ENCODE measurements at regions not wholly inside any gene's neighbourhood (a gene's known extent, or its start where the extent isn't known, plus 50 kb on each side); places are given as distances from the start of the nearest gene placed in this dataset.

DNA sequence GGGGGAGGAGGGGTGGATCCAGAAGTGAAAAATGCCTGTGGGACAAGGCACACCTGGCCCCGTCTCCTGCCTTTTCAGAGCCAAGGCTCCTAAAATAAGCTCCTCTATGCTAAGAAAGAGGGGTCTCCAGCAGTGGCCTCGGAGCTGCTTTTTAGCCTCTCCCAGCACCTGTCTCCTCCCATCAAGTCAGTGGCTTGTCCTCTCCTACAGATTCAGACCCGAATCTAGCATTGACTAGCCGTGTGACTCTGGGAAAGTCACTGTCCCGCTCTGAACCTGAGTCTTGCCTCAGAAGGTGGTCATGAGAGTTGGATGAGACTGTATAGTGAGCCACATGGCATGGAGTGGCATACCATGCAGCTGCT is 90.8 kb upstream of the THY1 start:
- no peak for ATAC-seq
- no peak for TF ChIP-seq ZFP3 (CRISPR knock-in tag; IDR thresholded peaks at IDR 0.05)
- no peak for TF ChIP-seq ZNF565 (CRISPR knock-in tag; conservative IDR thresholded peaks at IDR 0.05; ENCODE audit: low read depth)
- no peak for TF ChIP-seq GLIS3 (CRISPR knock-in tag; IDR thresholded peaks at IDR 0.05)
- TF ChIP-seq PPARA (CRISPR knock-in tag; IDR thresholded peaks at IDR 0.05; ENCODE audit: borderline replicate concordance) = no peak
- no peak for TF ChIP-seq SNAI2 (CRISPR knock-in tag; IDR thresholded peaks at IDR 0.05)
- TF ChIP-seq, protein P1, sequence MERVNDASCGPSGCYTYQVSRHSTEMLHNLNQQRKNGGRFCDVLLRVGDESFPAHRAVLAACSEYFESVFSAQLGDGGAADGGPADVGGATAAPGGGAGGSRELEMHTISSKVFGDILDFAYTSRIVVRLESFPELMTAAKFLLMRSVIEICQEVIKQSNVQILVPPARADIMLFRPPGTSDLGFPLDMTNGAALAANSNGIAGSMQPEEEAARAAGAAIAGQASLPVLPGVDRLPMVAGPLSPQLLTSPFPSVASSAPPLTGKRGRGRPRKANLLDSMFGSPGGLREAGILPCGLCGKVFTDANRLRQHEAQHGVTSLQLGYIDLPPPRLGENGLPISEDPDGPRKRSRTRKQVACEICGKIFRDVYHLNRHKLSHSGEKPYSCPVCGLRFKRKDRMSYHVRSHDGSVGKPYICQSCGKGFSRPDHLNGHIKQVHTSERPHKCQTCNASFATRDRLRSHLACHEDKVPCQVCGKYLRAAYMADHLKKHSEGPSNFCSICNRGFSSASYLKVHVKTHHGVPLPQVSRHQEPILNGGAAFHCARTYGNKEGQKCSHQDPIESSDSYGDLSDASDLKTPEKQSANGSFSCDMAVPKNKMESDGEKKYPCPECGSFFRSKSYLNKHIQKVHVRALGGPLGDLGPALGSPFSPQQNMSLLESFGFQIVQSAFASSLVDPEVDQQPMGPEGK (CRISPR knock-in tag; IDR thresholded peaks at IDR 0.05; ENCODE audit: borderline replicate concordance) = no peak
- no peak for TF ChIP-seq RARB (CRISPR knock-in tag; IDR thresholded peaks at IDR 0.05)
- TF ChIP-seq ZFP30 (CRISPR knock-in tag; IDR thresholded peaks at IDR 0.05) = no peak
- TF ChIP-seq ARNTL (CRISPR knock-in tag; IDR thresholded peaks at IDR 0.05; ENCODE audit: borderline replicate concordance, low read depth) = no peak
- TF ChIP-seq ZNF8 (CRISPR knock-in tag; IDR thresholded peaks at IDR 0.05) = no peak
- TF ChIP-seq TSHZ2 (CRISPR knock-in tag; IDR thresholded peaks at IDR 0.05) = no peak
- no peak for TF ChIP-seq ZC3H10 (CRISPR knock-in tag; IDR thresholded peaks at IDR 0.05)

- ATAC-seq = no peak
Observed at GRCh38 chr11:119513131-119513805, 90.3 kb upstream of the THY1 start.

More at GRCh38 chr11:119513131-119513805, 90.3 kb upstream of the THY1 start:
- TF ChIP-seq BACH2 (CRISPR knock-in tag; IDR thresholded peaks at IDR 0.05; ENCODE audit: borderline replicate concordance) = no peak
- TF ChIP-seq RARB (CRISPR knock-in tag; IDR thresholded peaks at IDR 0.05) = no peak
- TF ChIP-seq ISL1 (CRISPR knock-in tag; IDR thresholded peaks at IDR 0.05) = no peak
- TF ChIP-seq CSDC2 (CRISPR knock-in tag; IDR thresholded peaks at IDR 0.05) = no peak
- no peak for TF ChIP-seq CSRNP3 (CRISPR knock-in tag; IDR thresholded peaks at IDR 0.05)
- TF ChIP-seq ARNTL (CRISPR knock-in tag; IDR thresholded peaks at IDR 0.05; ENCODE audit: borderline replicate concordance, low read depth) = no peak
- no peak for TF ChIP-seq PPARA (CRISPR knock-in tag; IDR thresholded peaks at IDR 0.05; ENCODE audit: borderline replicate concordance)
- no peak for TF ChIP-seq GLIS3 (CRISPR knock-in tag; IDR thresholded peaks at IDR 0.05)
- no peak for TF ChIP-seq ZNF565 (CRISPR knock-in tag; conservative IDR thresholded peaks at IDR 0.05; ENCODE audit: low read depth)
- TF ChIP-seq ZNF70 (CRISPR knock-in tag; IDR thresholded peaks at IDR 0.05) = no peak
- TF ChIP-seq TOX (CRISPR knock-in tag; IDR thresholded peaks at IDR 0.05; ENCODE audit: borderline replicate concordance) = no peak
- TF ChIP-seq ESRRG (CRISPR knock-in tag; IDR thresholded peaks at IDR 0.05) = no peak
- TF ChIP-seq, protein P1 (CRISPR knock-in tag; IDR thresholded peaks at IDR 0.05; ENCODE audit: borderline replicate concordance) = no peak
- no peak for TF ChIP-seq ZFP3 (CRISPR knock-in tag; IDR thresholded peaks at IDR 0.05)
- no peak for TF ChIP-seq OSR1 (CRISPR knock-in tag; IDR thresholded peaks at IDR 0.05)
- TF ChIP-seq ZNF8 (CRISPR knock-in tag; IDR thresholded peaks at IDR 0.05) = no peak
- TF ChIP-seq TSHZ2 (CRISPR knock-in tag; IDR thresholded peaks at IDR 0.05) = no peak
- TF ChIP-seq ZFP30 (CRISPR knock-in tag; IDR thresholded peaks at IDR 0.05) = no peak
- TF ChIP-seq TCF4 (CRISPR knock-in tag; IDR thresholded peaks at IDR 0.05; ENCODE audit: borderline replicate concordance) = no peak
